DMS153 treated with DMSO at 0.1 percent for 48 hours (cell line): ENCODE measurements at regions not wholly inside any gene's neighbourhood (a gene's known extent, or its start where the extent isn't known, plus 50 kb on each side); places are given as distances from the start of the nearest gene placed in this dataset.

Experiments used
- DNase-seq: peaks from one replicate; lab custom pipeline; 2025; ENCODE audit not compliant: unreplicated experiment; lab: John Stamatoyannopoulos, UW

GRCh38 chr16:6031567-6031966 lies 934.0 kb upstream of the EEF2KMT start:
- no peak for DNase-seq

GRCh38 chr16:6031102-6031501 lies 933.5 kb upstream of the EEF2KMT start:
- DNase-seq: no peak

- DNase-seq: no peak
Measured at GRCh38 chr16:6027733-6028132, 930.1 kb upstream of the EEF2KMT start.

- no peak for DNase-seq
Measured at GRCh38 chr16:6023449-6023848, 925.9 kb upstream of the EEF2KMT start.

- no peak for DNase-seq
Measured at GRCh38 chr16:6021276-6021943, 923.8 kb upstream of the EEF2KMT start.

- peak; percentile 20 for DNase-seq
Measured at GRCh38 chr16:6020162-6020985, 922.8 kb upstream of the EEF2KMT start.

GRCh38 chr16:6019490-6019991 lies 921.9 kb upstream of the EEF2KMT start:
- no peak for DNase-seq

- DNase-seq: no peak
Measured at GRCh38 chr16:6018848-6019489, 921.4 kb upstream of the EEF2KMT start.

GRCh38 chr16:6016530-6017184 lies 919.1 kb upstream of the EEF2KMT start:
- peak; percentile 24 for DNase-seq

- DNase-seq: no peak
Measured at GRCh38 chr16:6012716-6013115, 915.1 kb upstream of the EEF2KMT start.

GRCh38 chr16:6009151-6009550 lies 911.6 kb upstream of the EEF2KMT start:
- peak; percentile 15 for DNase-seq

- peak; percentile 56 for DNase-seq
Measured at GRCh38 chr16:6008670-6009069, 911.1 kb upstream of the EEF2KMT start.

- no peak for DNase-seq
Measured at GRCh38 chr16:5993356-5993755, 895.8 kb upstream of the EEF2KMT start.

- no peak for DNase-seq
Measured at GRCh38 chr16:5982979-5983378, 885.4 kb upstream of the EEF2KMT start.

GRCh38 chr16:5979905-5980550 lies 882.4 kb upstream of the EEF2KMT start:
- peak; percentile 5 for DNase-seq

GRCh38 chr16:5977329-5977728 lies 879.7 kb upstream of the EEF2KMT start:
- no peak for DNase-seq

GRCh38 chr16:5972747-5973146 lies 875.2 kb upstream of the EEF2KMT start:
- DNase-seq: no peak

GRCh38 chr16:5971924-5972323 lies 874.3 kb upstream of the EEF2KMT start:
- no peak for DNase-seq

- DNase-seq: no peak
Measured at GRCh38 chr16:5971106-5971505, 873.5 kb upstream of the EEF2KMT start.

- no peak for DNase-seq
Measured at GRCh38 chr16:5966004-5966403, 868.4 kb upstream of the EEF2KMT start.

- DNase-seq: peak; percentile 80
Measured at GRCh38 chr16:5965321-5965720, 867.7 kb upstream of the EEF2KMT start.
